Keratinocyte (primary cell): ENCODE measurements at regions not wholly inside any gene's neighbourhood (a gene's known extent, or its start where the extent isn't known, plus 50 kb on each side); places are given as distances from the start of the nearest gene placed in this dataset.

ENCODE experiments used
- EZH2 ChIP-seq: IDR thresholded peaks from one replicate; pipeline ENCODE4 v1.6.1; 2012; ENCODE audit warnings: inconsistent platforms, mild to moderate bottlenecking, low read length, moderate library complexity
- TF ChIP-seq, protein P1 (sequence below), 3 experiments: IDR thresholded peaks in 1 of 3; conservative IDR thresholded peaks in 1 of 3; optimal IDR thresholded peaks in 1 of 3; 2 replicates in 2 of 3; 3 replicates in 1 of 3; pipeline versions ENCODE3 to v1.5.1; 2011; ENCODE audit warnings: low read length in 3 of 3, mild to moderate bottlenecking in 3 of 3, moderate library complexity in 2 of 3, control low read depth in 1 of 3, inconsistent platforms in 1 of 3; ENCODE audit not compliant: insufficient read depth in 2 of 3; ENCODE audit errors: extremely low read depth in 1 of 3

DNA sequence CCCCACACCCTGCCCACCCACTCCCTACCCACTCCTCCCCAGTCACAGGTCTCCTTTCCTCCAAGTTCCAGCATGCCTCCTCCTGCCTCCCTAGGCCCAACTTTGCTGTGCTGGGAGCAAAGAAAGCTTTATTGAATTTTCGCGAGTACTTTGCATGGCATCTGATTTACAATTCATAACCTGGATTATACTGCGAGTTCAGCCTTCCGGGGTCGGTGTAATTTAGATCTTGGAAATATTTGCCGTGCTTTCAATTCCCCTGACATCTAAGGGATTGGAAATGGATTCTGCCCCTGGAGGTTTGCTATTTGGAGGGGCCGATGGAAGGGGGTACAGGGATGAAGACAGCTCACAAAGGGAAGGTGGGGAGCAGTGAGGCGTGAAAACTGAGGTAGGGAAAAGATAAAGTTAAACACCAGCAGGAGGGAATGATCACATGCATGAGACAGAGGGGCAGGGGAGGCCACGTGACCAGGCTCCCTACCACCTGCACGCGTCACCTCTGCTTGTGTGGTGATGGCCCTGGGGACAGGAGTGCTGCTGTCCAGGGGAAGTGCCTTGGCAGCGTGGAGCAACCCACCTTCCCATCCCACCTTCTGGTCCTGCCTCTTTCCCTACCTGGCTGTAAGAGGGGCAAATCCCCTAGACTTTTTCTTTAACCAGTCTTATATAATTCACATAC lies 132.3 kb upstream of the RPL38 start:
- TF ChIP-seq, protein P1, sequence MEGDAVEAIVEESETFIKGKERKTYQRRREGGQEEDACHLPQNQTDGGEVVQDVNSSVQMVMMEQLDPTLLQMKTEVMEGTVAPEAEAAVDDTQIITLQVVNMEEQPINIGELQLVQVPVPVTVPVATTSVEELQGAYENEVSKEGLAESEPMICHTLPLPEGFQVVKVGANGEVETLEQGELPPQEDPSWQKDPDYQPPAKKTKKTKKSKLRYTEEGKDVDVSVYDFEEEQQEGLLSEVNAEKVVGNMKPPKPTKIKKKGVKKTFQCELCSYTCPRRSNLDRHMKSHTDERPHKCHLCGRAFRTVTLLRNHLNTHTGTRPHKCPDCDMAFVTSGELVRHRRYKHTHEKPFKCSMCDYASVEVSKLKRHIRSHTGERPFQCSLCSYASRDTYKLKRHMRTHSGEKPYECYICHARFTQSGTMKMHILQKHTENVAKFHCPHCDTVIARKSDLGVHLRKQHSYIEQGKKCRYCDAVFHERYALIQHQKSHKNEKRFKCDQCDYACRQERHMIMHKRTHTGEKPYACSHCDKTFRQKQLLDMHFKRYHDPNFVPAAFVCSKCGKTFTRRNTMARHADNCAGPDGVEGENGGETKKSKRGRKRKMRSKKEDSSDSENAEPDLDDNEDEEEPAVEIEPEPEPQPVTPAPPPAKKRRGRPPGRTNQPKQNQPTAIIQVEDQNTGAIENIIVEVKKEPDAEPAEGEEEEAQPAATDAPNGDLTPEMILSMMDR (optimal IDR thresholded peaks at IDR 0.05 in 1 of 3, IDR thresholded peaks at IDR 0.05 in 1 of 3, conservative IDR thresholded peaks at IDR 0.05 in 1 of 3; ENCODE audit: extremely low read depth in 1 of 3, insufficient read depth in 2 of 3, low read length in 3 of 3): no peak
- TF ChIP-seq EZH2: no peak
